ENCODE measurements at regions not wholly inside any gene's neighbourhood (a gene's known extent, or its start where the extent isn't known, plus 50 kb on each side); places are given as distances from the start of the nearest gene placed in this dataset.

- Histone ChIP-seq H3K4me3 (ENCODE audit: low read length) (no peak overlapping the region), H3K9me3 (ENCODE audit: control insufficient read depth, low read length) (no peaks in the 10 kb centered on the region), H3K4me1 (ENCODE audit: control insufficient read depth, insufficient read depth, low read length) (no peaks in the 10 kb centered on the region), H3K27ac (ENCODE audit: low read length) (no peak overlapping the region), H3K27me3 (ENCODE audit: control insufficient read depth, insufficient read depth) (no peaks in the 10 kb centered on the region)
- ATAC-seq = no peak
- intact Hi-C loops (cut with DNase I) = no loop called here
- WGBS = 46% methylated on average over 2 of the region's 2 CpGs
- no peak for DNase-seq
Observed at GRCh38 chr13:46964789-46965527, 68.1 kb upstream of the HTR2A start.

- intact Hi-C loops (cut with DNase I) = no loop called here
- no peak overlapping the region for H3K27ac ChIP-seq (ENCODE audit: low read length)
- 70% methylated on average over 4 of the region's 4 CpGs for WGBS
- no peak for ATAC-seq
- H3K4me1 ChIP-seq (ENCODE audit: control insufficient read depth, insufficient read depth, low read length) = no peaks in the 10 kb centered on the region
- H3K27me3 ChIP-seq (ENCODE audit: control insufficient read depth, insufficient read depth) = no peaks in the 10 kb centered on the region
- no peak overlapping the region for H3K4me3 ChIP-seq (ENCODE audit: low read length)
- H3K9me3 ChIP-seq (ENCODE audit: control insufficient read depth, low read length) = no peaks in the 10 kb centered on the region
- DNase-seq = no peak
Observed at GRCh38 chr13:46963904-46964303, 67.1 kb upstream of the HTR2A start.

- ATAC-seq (no peak), DNase-seq (no peak)
- no peak overlapping the region for H3K27ac ChIP-seq (ENCODE audit: low read length)
- H3K4me3 ChIP-seq (ENCODE audit: low read length) = no peak overlapping the region
- H3K4me1 ChIP-seq (ENCODE audit: control insufficient read depth, insufficient read depth, low read length) = no peaks in the 10 kb centered on the region
- WGBS = 74% methylated on average over 6 of the region's 6 CpGs
- intact Hi-C loops (cut with DNase I) = no loop called here
- H3K27me3 ChIP-seq (ENCODE audit: control insufficient read depth, insufficient read depth) = no peaks in the 10 kb centered on the region
- H3K9me3 ChIP-seq (ENCODE audit: control insufficient read depth, low read length) = no peaks in the 10 kb centered on the region
Observed at GRCh38 chr13:46962281-46962941, 65.6 kb upstream of the HTR2A start.

- no peaks in the 10 kb centered on the region for H3K9me3 ChIP-seq (ENCODE audit: control insufficient read depth, low read length)
- no peak overlapping the region for H3K27ac ChIP-seq (ENCODE audit: low read length)
- H3K4me1 ChIP-seq (ENCODE audit: control insufficient read depth, insufficient read depth, low read length) = no peaks in the 10 kb centered on the region
- 51% methylated on average over 2 of the region's 2 CpGs for WGBS
- ATAC-seq = no peak
- intact Hi-C loops (cut with DNase I) = no loop called here
- H3K4me3 ChIP-seq (ENCODE audit: low read length) = no peak overlapping the region
- DNase-seq = no peak
- H3K27me3 ChIP-seq (ENCODE audit: control insufficient read depth, insufficient read depth) = no peaks in the 10 kb centered on the region
Observed at GRCh38 chr13:46961719-46962118, 64.9 kb upstream of the HTR2A start.

GRCh38 chr13:46953941-46954340 is 57.1 kb upstream of the HTR2A start:
- H3K9me3 ChIP-seq (ENCODE audit: control insufficient read depth, low read length) = no peaks in the 10 kb centered on the region
- ATAC-seq (no peak), DNase-seq (no peak)
- no peak overlapping the region for H3K27ac ChIP-seq (ENCODE audit: low read length)
- no peaks in the 10 kb centered on the region for H3K27me3 ChIP-seq (ENCODE audit: control insufficient read depth, insufficient read depth)
- 87% methylated on average over 2 of the region's 2 CpGs for WGBS
- no peak overlapping the region for H3K4me3 ChIP-seq (ENCODE audit: low read length)
- H3K4me1 ChIP-seq (ENCODE audit: control insufficient read depth, insufficient read depth, low read length) = no peaks in the 10 kb centered on the region
- intact Hi-C loops (cut with DNase I) = no loop called here

GRCh38 chr13:46953331-46953730 is 56.5 kb upstream of the HTR2A start:
- no peak for ATAC-seq

GRCh38 chr13:46951516-46951915 is 54.7 kb upstream of the HTR2A start:
- Histone ChIP-seq H3K27me3 (ENCODE audit: control insufficient read depth, insufficient read depth) (no peaks in the 10 kb centered on the region), H3K9me3 (ENCODE audit: control insufficient read depth, low read length) (no peaks in the 10 kb centered on the region), H3K4me1 (ENCODE audit: control insufficient read depth, insufficient read depth, low read length) (no peaks in the 10 kb centered on the region), H3K4me3 (ENCODE audit: low read length) (no peak overlapping the region), H3K27ac (ENCODE audit: low read length) (no peak overlapping the region)
- intact Hi-C loops (cut with DNase I) = no loop called here
- ATAC-seq = no peak
- DNase-seq = no peak
- 80% methylated on average over 6 of the region's 6 CpGs for WGBS

More at GRCh38 chr13:46953331-46953730, 56.5 kb upstream of the HTR2A start:
- Histone ChIP-seq H3K4me1 (ENCODE audit: control insufficient read depth, insufficient read depth, low read length) (no peaks in the 10 kb centered on the region), H3K9me3 (ENCODE audit: control insufficient read depth, low read length) (no peaks in the 10 kb centered on the region), H3K4me3 (ENCODE audit: low read length) (no peak overlapping the region), H3K27ac (ENCODE audit: low read length) (no peak overlapping the region), H3K27me3 (ENCODE audit: control insufficient read depth, insufficient read depth) (no peaks in the 10 kb centered on the region)
- no peak for DNase-seq
- intact Hi-C loops (cut with DNase I) = no loop called here
- WGBS = 71% methylated on average over 3 of the region's 3 CpGs

GRCh38 chr13:46949211-46949610 is 52.4 kb upstream of the HTR2A start:
- ATAC-seq = no peak
- no peaks in the 10 kb centered on the region for H3K4me1 ChIP-seq (ENCODE audit: control insufficient read depth, insufficient read depth, low read length)
- no peaks in the 10 kb centered on the region for H3K9me3 ChIP-seq (ENCODE audit: control insufficient read depth, low read length)
- H3K27ac ChIP-seq (ENCODE audit: low read length) = no peak overlapping the region
- 86% methylated on average over 3 of the region's 3 CpGs for WGBS
- H3K4me3 ChIP-seq (ENCODE audit: low read length) = no peak overlapping the region
- no peaks in the 10 kb centered on the region for H3K27me3 ChIP-seq (ENCODE audit: control insufficient read depth, insufficient read depth)
- DNase-seq = no peak
- intact Hi-C loops (cut with DNase I) = no loop called here

GRCh38 chr13:46948338-46948737 is 51.5 kb upstream of the HTR2A start:
- ATAC-seq (no peak), DNase-seq (no peak)
- Histone ChIP-seq H3K4me3 (ENCODE audit: low read length) (no peak overlapping the region), H3K9me3 (ENCODE audit: control insufficient read depth, low read length) (no peaks in the 10 kb centered on the region), H3K4me1 (ENCODE audit: control insufficient read depth, insufficient read depth, low read length) (no peaks in the 10 kb centered on the region), H3K27me3 (ENCODE audit: control insufficient read depth, insufficient read depth) (no peaks in the 10 kb centered on the region), H3K27ac (ENCODE audit: low read length) (no peak overlapping the region)
- intact Hi-C loops (cut with DNase I) = no loop called here
- whole genome bisulfite sequencing = 79% methylated on average over 4 of the region's 4 CpGs

GRCh38 chr13:46947425-46948191 is 50.8 kb upstream of the HTR2A start:
- ATAC-seq = no peak
- intact Hi-C loops (cut with DNase I) = no loop called here
- WGBS = 66% methylated on average over 4 of the region's 4 CpGs
- H3K4me3 ChIP-seq (ENCODE audit: low read length) = no peak overlapping the region
- DNase-seq = no peak
- H3K4me1 ChIP-seq (ENCODE audit: control insufficient read depth, insufficient read depth, low read length) = no peaks in the 10 kb centered on the region
- no peaks in the 10 kb centered on the region for H3K27me3 ChIP-seq (ENCODE audit: control insufficient read depth, insufficient read depth)
- H3K27ac ChIP-seq (ENCODE audit: low read length) = no peak overlapping the region
- H3K9me3 ChIP-seq (ENCODE audit: control insufficient read depth, low read length) = no peaks in the 10 kb centered on the region

Measured in right cardiac atrium (tissue), 5 donors.